H9 (cell line): ENCODE measurements at regions not wholly inside any gene's neighbourhood (a gene's known extent, or its start where the extent isn't known, plus 50 kb on each side); places are given as distances from the start of the nearest gene placed in this dataset.

Source experiments
- DNase-seq: peaks from one replicate; pipeline ENCODE4 v3.0.0-alpha.2; 2017
- H2AFZ ChIP-seq: one replicate; pipeline ENCODE4 v1.6.1; 2013; ENCODE audit warnings: mild to moderate bottlenecking, low read length, control low read depth, moderate library complexity
- H2AK5ac ChIP-seq: 2 replicates; pipeline ENCODE4 v1.6.1; 2013; ENCODE audit warnings: low read length, control low read depth, mixed read lengths; ENCODE audit not compliant: insufficient read length
- H2BK120ac ChIP-seq: one replicate; pipeline ENCODE4 v1.6.1; 2013; ENCODE audit warnings: low read depth, mild to moderate bottlenecking, low read length, control low read depth, inconsistent platforms; ENCODE audit not compliant: poor library complexity, severe bottlenecking
- H2BK12ac ChIP-seq: 2 replicates; pipeline ENCODE4 v1.6.1; 2013; ENCODE audit warnings: low read length, control low read depth, mixed read lengths, low read depth; ENCODE audit not compliant: insufficient read length
- H2BK15ac ChIP-seq: 2 replicates; pipeline ENCODE4 v1.6.1; 2013; ENCODE audit warnings: low read depth, low read length, control low read depth
- H2BK20ac ChIP-seq: one replicate; pipeline ENCODE4 v1.6.1; 2013; ENCODE audit warnings: low read depth, mild to moderate bottlenecking, low read length, control low read depth, inconsistent platforms; ENCODE audit not compliant: poor library complexity, severe bottlenecking
- H2BK5ac ChIP-seq: 2 replicates; pipeline ENCODE4 v1.6.1; 2013; ENCODE audit warnings: low read length, control low read depth, mixed read lengths; ENCODE audit not compliant: insufficient read length
- H3K14ac ChIP-seq: 2 replicates; pipeline ENCODE4 v1.6.1; 2013; ENCODE audit warnings: low read length, control low read depth; ENCODE audit not compliant: insufficient read depth
- H3K18ac ChIP-seq: 2 replicates; pipeline ENCODE4 v1.6.1; 2013; ENCODE audit warnings: low read depth, mild to moderate bottlenecking, mixed read lengths, low read length, control low read depth; ENCODE audit not compliant: insufficient read length
- H3K23ac ChIP-seq: 2 replicates; pipeline ENCODE4 v1.6.1; 2013; ENCODE audit warnings: low read length, control low read depth, mixed read lengths, low read depth; ENCODE audit not compliant: insufficient read length
- H3K23me2 ChIP-seq: 2 replicates; pipeline ENCODE4 v1.6.1; 2013; ENCODE audit warnings: low read depth, mild to moderate bottlenecking, mixed read lengths, low read length, control low read depth; ENCODE audit not compliant: insufficient read length, poor library complexity, severe bottlenecking
- H3K27ac ChIP-seq: 2 replicates; pipeline ENCODE4 v1.5.1; 2013; ENCODE audit warnings: low read length, control low read depth, mixed read lengths, low read depth; ENCODE audit not compliant: insufficient read length
- H3K27me3 ChIP-seq: 2 replicates; pipeline ENCODE4 v1.6.1; 2013; ENCODE audit warnings: low read length, control low read depth, inconsistent platforms; ENCODE audit not compliant: insufficient read depth
- H3K4ac ChIP-seq: 2 replicates; pipeline ENCODE4 v1.6.1; 2013; ENCODE audit warnings: low read depth, mild to moderate bottlenecking, control low read depth, inconsistent platforms, low read length, moderate library complexity
- H3K4me1 ChIP-seq: 2 replicates; pipeline ENCODE4 v1.6.1; 2013; ENCODE audit warnings: low read length, control low read depth, inconsistent platforms; ENCODE audit not compliant: insufficient read depth
- H3K4me2 ChIP-seq: 2 replicates; pipeline ENCODE4 v1.6.1; 2013; ENCODE audit warnings: low read length, control low read depth, mixed read lengths; ENCODE audit not compliant: insufficient read length, insufficient read depth
- H3K56ac ChIP-seq: 2 replicates; pipeline ENCODE4 v1.6.1; 2013; ENCODE audit warnings: low read depth, mild to moderate bottlenecking, mixed read lengths, low read length, control low read depth; ENCODE audit not compliant: insufficient read length
- H3K79me1 ChIP-seq: 2 replicates; pipeline ENCODE4 v1.6.1; 2013; ENCODE audit warnings: low read depth, mild to moderate bottlenecking, moderate library complexity, low read length, control low read depth, inconsistent platforms; ENCODE audit not compliant: insufficient read depth, poor library complexity, severe bottlenecking
- H3K79me2 ChIP-seq: 2 replicates; pipeline ENCODE4 v1.6.1; 2013; ENCODE audit warnings: low read length, control low read depth, inconsistent platforms; ENCODE audit not compliant: insufficient read depth
- H3K9ac ChIP-seq: 2 replicates; pipeline ENCODE4 v1.6.1; 2013; ENCODE audit warnings: low read length, control low read depth, mixed read lengths; ENCODE audit not compliant: insufficient read length; ENCODE audit errors: extremely low read depth
- H3K9me3 ChIP-seq: one replicate; pipeline ENCODE4 v1.6.1; 2013; ENCODE audit warnings: low read depth, low read length, inconsistent platforms; ENCODE audit not compliant: control insufficient read depth
- H3T11ph ChIP-seq: one replicate; pipeline ENCODE4 v1.6.1; 2013; ENCODE audit warnings: mild to moderate bottlenecking, low read length, control low read depth, inconsistent platforms
- H4K20me1 ChIP-seq: one replicate; pipeline ENCODE4 v1.6.1; 2013; ENCODE audit not compliant: control insufficient read depth, insufficient read length, insufficient read depth
- H4K5ac ChIP-seq: 2 replicates; pipeline ENCODE4 v1.6.1; 2013; ENCODE audit warnings: low read depth, mild to moderate bottlenecking, mixed read lengths, low read length, control low read depth; ENCODE audit not compliant: insufficient read length
- H4K8ac ChIP-seq: replicated peaks from 2 replicates; pipeline ENCODE4 v1.6.1; 2013; ENCODE audit warnings: low read length, control low read depth, mixed read lengths, low read depth; ENCODE audit not compliant: insufficient read length
- H4K91ac ChIP-seq: 2 replicates; pipeline ENCODE4 v1.6.1; 2013; ENCODE audit warnings: low read depth, mild to moderate bottlenecking, moderate library complexity, mixed read lengths, low read length, control low read depth; ENCODE audit not compliant: insufficient read length
- H3K27ac Mint-ChIP-seq, 3 experiments: 2 replicates in 2 of 3; 3 replicates in 1 of 3; pipeline ENCODE4 v1.8.0; 2020 to 2021; ENCODE audit warnings: mixed read lengths in 3 of 3, mild to moderate bottlenecking in 1 of 3, moderate library complexity in 1 of 3
- H3K27me3 Mint-ChIP-seq: 2 replicates; pipeline ENCODE4 v1.8.0; 2021; ENCODE audit warnings: low read depth, mild to moderate bottlenecking, moderate library complexity, mixed read lengths
- H3K36me3 Mint-ChIP-seq, 3 experiments: 2 replicates in 2 of 3; 3 replicates in 1 of 3; pipeline ENCODE4 v1.8.0; 2020 to 2021; ENCODE audit warnings: low read depth in 3 of 3, mixed read lengths in 3 of 3; ENCODE audit not compliant: insufficient read depth in 1 of 3
- H3K4me1 Mint-ChIP-seq, 2 experiments: 2 replicates each; pipeline ENCODE4 v1.8.0; 2020; ENCODE audit warnings: mixed read lengths in 2 of 2
- H3K4me3 Mint-ChIP-seq, 2 experiments: 2 replicates in 1 of 2; 3 replicates in 1 of 2; pipeline ENCODE4 v1.8.0; 2020 to 2021; ENCODE audit warnings: mild to moderate bottlenecking in 2 of 2, mixed read lengths in 2 of 2, moderate library complexity in 1 of 2
- H3K9me3 Mint-ChIP-seq, 2 experiments: 2 replicates in 1 of 2; 3 replicates in 1 of 2; pipeline ENCODE4 v1.8.0; 2020; ENCODE audit warnings: mild to moderate bottlenecking in 2 of 2, mixed read lengths in 2 of 2, moderate library complexity in 1 of 2
- CTCF ChIP-seq: fragments of 200-600 bp; sonication (generic); conservative IDR thresholded peaks from 3 replicates; pipeline ENCODE4 v1.8.0; 2021; ENCODE audit warnings: antibody characterized with exemption, mild to moderate bottlenecking
- WGBS: extraction: QIAGEN DNeasy Blood & Tissue Kit; methylation state at CpG from one replicate; pipeline ENCODE4 v1.1.7; 2013; ENCODE audit warnings: missing lambda C conversion rate, low lambda C conversion rate, mixed read lengths; ENCODE audit not compliant: insufficient read length; ENCODE audit errors: extremely low coverage; 5-methylcytosine and 5-hydroxymethylcytosine counted together

GRCh38 chr2:129884221-129884786 lies 95.2 kb upstream of the RAB6C start:
- H3K23ac ChIP-seq, result no peak overlapping the region
- no peaks in the 10 kb centered on the region for H3K36me3 Mint-ChIP-seq
- peaks cover 13% of the 10 kb centered on the region for H3K27me3 Mint-ChIP-seq

More at GRCh38 chr2:129884221-129884786, 95.2 kb upstream of the RAB6C start:
- WGBS, result no CpG with 5 or more reads among the region's 4 CpGs
- H2BK120ac ChIP-seq, result no peak overlapping the region
- no peak for TF ChIP-seq CTCF
- Mint-ChIP-seq H3K27ac (peak overlapping the region in 1 of 3 experiments; percentile 95; a peak in 2 of 7 replicates), H3K4me3 (no peak overlapping the region), H3K4me1 (peaks cover 25 to 27% of the 10 kb centered on the region in 2 experiments), H3K9me3 (peaks cover 0 to 2% of the 10 kb centered on the region in 2 experiments; a peak in 1 of 5 replicates)
- H2AK5ac ChIP-seq, result no peak overlapping the region
- no peak overlapping the region for H3T11ph ChIP-seq
- H3K4me2 ChIP-seq, result no peak overlapping the region
- H4K5ac ChIP-seq, result no peak overlapping the region
- no peaks in the 10 kb centered on the region for H3K79me1 ChIP-seq
- H3K9me3 ChIP-seq, result no peaks in the 10 kb centered on the region
- H3K4me1 ChIP-seq, result peaks cover 2% of the 10 kb centered on the region; the same call in 1 of the 2 replicates
- no peak overlapping the region for H3K9ac ChIP-seq
- H3K4ac ChIP-seq, result no peak overlapping the region
- no peaks in the 10 kb centered on the region for H3K27me3 ChIP-seq
- H3K14ac ChIP-seq, result no peak overlapping the region
- H3K23me2 ChIP-seq, result no peaks in the 10 kb centered on the region
- H2BK15ac ChIP-seq, result no peak overlapping the region
- no peak overlapping the region for H3K18ac ChIP-seq
- no peak overlapping the region for H3K56ac ChIP-seq
- H4K8ac ChIP-seq, result no peak overlapping the region
- no peaks in the 10 kb centered on the region for H3K79me2 ChIP-seq
- no peak for DNase-seq
- H2BK12ac ChIP-seq, result no peak overlapping the region
- no peak overlapping the region for H2BK20ac ChIP-seq
- no peak overlapping the region for H3K27ac ChIP-seq
- no peak overlapping the region for H4K91ac ChIP-seq
- no peaks in the 10 kb centered on the region for H4K20me1 ChIP-seq
- H2BK5ac ChIP-seq, result no peak overlapping the region
- no peak overlapping the region for H2AFZ ChIP-seq
